Activated CD4-positive, CD25-positive, alpha-beta regulatory T cell (primary cell): ENCODE measurements at regions not wholly inside any gene's neighbourhood (a gene's known extent, or its start where the extent isn't known, plus 50 kb on each side); places are given as distances from the start of the nearest gene placed in this dataset.

Source experiments
- DNase-seq, 4 experiments: peaks; one replicate each; lab custom pipeline; 2025; lab: John Stamatoyannopoulos, UW

- no peak for DNase-seq
Observed at GRCh38 chr22:49091917-49092545, 735.6 kb downstream of the BRD1 start.

- DNase-seq: no peak
Observed at GRCh38 chr22:49091451-49091850, 736.2 kb downstream of the BRD1 start.

- DNase-seq: no peak
Observed at GRCh38 chr22:49090853-49091135, 736.9 kb downstream of the BRD1 start.

- no peak for DNase-seq
Observed at GRCh38 chr22:49090061-49090852, 737.4 kb downstream of the BRD1 start.

GRCh38 chr22:49088801-49089791, 738.6 kb downstream of the BRD1 start:
- no peak for DNase-seq

- no peak for DNase-seq
Observed at GRCh38 chr22:49087716-49088601, 739.7 kb downstream of the BRD1 start.

GRCh38 chr22:49087198-49087597, 740.5 kb downstream of the BRD1 start:
- DNase-seq: no peak

GRCh38 chr22:49086606-49087157, 741.0 kb downstream of the BRD1 start:
- no peak for DNase-seq

- DNase-seq: no peak
Observed at GRCh38 chr22:49086181-49086580, 741.5 kb downstream of the BRD1 start.

- DNase-seq: no peak
Observed at GRCh38 chr22:49084206-49084605, 743.5 kb downstream of the BRD1 start.

GRCh38 chr22:49083607-49084006, 744.1 kb downstream of the BRD1 start:
- DNase-seq: no peak

- no peak for DNase-seq
Observed at GRCh38 chr22:49082451-49082850, 745.2 kb downstream of the BRD1 start.

- no peak for DNase-seq
Observed at GRCh38 chr22:49081926-49082325, 745.7 kb downstream of the BRD1 start.

GRCh38 chr22:49081261-49081666, 746.4 kb downstream of the BRD1 start:
- no peak for DNase-seq

- no peak for DNase-seq
Observed at GRCh38 chr22:49080631-49081030, 747.0 kb downstream of the BRD1 start.

GRCh38 chr22:49079743-49080500, 747.8 kb downstream of the BRD1 start:
- DNase-seq: no peak

- DNase-seq: no peak
Observed at GRCh38 chr22:49079027-49079725, 748.5 kb downstream of the BRD1 start.

GRCh38 chr22:49078076-49078710, 749.5 kb downstream of the BRD1 start:
- no peak for DNase-seq

GRCh38 chr22:49077586-49077985, 750.1 kb downstream of the BRD1 start:
- DNase-seq: no peak

GRCh38 chr22:49077036-49077393, 750.7 kb downstream of the BRD1 start:
- DNase-seq: no peak
